ENCODE measurements at regions not wholly inside any gene's neighbourhood (a gene's known extent, or its start where the extent isn't known, plus 50 kb on each side); places are given as distances from the start of the nearest gene placed in this dataset.
"Not testable (repeated sequence)": the region's sequence is repeated elsewhere in the genome, so short reads cannot be mapped to it uniquely, and the experiment has no call there.

- no peak overlapping the region for H3K4me3 ChIP-seq (ENCODE audit: low read length)
- no peak for DNase-seq (ENCODE audit: low read depth, low spot score)
These were observed 257.5 kb downstream of the RND3 start for GRCh38 chr2:150230004-150230403.

GRCh38 chr2:150228936-150229335 lies 258.5 kb downstream of the RND3 start:
- DNase-seq (ENCODE audit: low read depth, low spot score), result no peak
- H3K4me3 ChIP-seq (ENCODE audit: low read length), result no peak overlapping the region

GRCh38 chr2:150225030-150225429 lies 262.4 kb downstream of the RND3 start:
- no peak for DNase-seq (ENCODE audit: low read depth, low spot score)
- no peak overlapping the region for H3K4me3 ChIP-seq (ENCODE audit: low read length)

- H3K4me3 ChIP-seq (ENCODE audit: low read length), result no peak overlapping the region
- no peak for DNase-seq (ENCODE audit: low read depth, low spot score)
These were observed 263.1 kb downstream of the RND3 start for GRCh38 chr2:150224321-150224720.

- no peak for DNase-seq (ENCODE audit: low read depth, low spot score)
- no peak overlapping the region for H3K4me3 ChIP-seq (ENCODE audit: low read length)
These were observed 264.5 kb downstream of the RND3 start for GRCh38 chr2:150222942-150223341.

DNA sequence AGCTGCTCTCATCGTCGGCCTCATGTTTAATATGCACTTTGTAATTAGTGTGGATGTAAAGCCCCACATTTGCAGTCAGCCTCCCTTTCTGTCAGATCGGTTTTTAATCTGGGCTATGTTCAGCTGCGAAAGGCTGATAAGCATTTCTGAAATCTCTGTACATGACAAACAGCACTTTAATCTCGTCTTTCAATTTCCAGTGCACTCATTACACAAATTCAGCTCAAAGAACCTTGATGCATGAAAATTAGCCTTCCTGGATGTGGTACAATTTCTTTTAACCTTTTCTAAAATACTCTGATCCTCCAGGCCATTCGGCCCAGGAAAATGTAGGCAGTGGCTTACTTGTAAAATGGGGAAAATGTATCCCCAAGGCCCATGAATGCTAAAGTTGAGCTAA lies 265.1 kb downstream of the RND3 start:
- no peak for DNase-seq (ENCODE audit: low read depth, low spot score)
- H3K4me3 ChIP-seq (ENCODE audit: low read length), result no peak overlapping the region

- no peak for DNase-seq (ENCODE audit: low read depth, low spot score)
- no peak overlapping the region for H3K4me3 ChIP-seq (ENCODE audit: low read length)
These were observed 267.6 kb downstream of the RND3 start for GRCh38 chr2:150219861-150220260.

- DNase-seq (ENCODE audit: low read depth, low spot score), result no peak
- no peak overlapping the region for H3K4me3 ChIP-seq (ENCODE audit: low read length)
These were observed 272.4 kb downstream of the RND3 start for GRCh38 chr2:150215041-150215440.

DNA sequence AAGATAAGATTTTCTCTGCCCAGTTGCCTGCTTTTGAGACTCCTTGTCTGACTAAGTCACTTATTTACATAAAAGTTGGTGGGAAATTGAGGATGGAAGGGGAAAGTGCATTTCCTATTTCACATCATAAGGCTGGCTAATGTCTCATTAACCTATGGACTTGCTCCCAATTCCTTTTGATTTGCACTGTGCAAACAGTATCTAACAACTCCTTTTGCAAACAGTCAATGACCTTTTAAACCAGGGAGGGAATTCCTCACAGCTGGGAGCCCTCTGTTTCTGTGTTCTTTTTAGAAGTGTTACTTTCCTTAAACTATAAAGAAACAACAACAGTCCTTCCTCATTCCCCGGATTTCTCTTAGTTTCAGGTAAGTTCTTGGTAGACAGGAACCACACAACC lies 272.8 kb downstream of the RND3 start:
- H3K4me3 ChIP-seq (ENCODE audit: low read length), result no peak overlapping the region
- DNase-seq (ENCODE audit: low read depth, low spot score), result no peak

DNA sequence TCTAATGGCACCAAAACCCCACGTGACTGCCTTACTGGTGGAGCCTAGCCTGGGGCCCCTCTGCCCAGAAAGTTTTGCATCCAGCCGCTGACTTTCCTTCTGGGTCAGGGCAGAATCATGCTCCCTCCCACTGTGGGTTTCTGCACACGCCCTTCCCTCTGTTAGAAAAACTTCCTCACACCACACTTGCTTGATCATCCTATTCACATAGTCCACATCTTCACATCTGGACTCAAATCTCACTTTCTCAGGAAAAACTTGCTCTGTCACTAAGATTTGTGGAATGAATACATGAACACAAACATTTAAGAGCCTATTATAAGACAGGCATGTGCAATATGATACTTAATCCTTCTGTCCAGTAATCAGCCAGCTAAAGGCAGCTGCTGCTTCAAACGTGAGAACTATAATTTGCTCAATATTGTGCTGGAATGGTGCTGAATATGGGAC lies 274.7 kb downstream of the RND3 start:
- no peak overlapping the region for H3K4me3 ChIP-seq (ENCODE audit: low read length)
- DNase-seq (ENCODE audit: low read depth, low spot score), result no peak

DNA sequence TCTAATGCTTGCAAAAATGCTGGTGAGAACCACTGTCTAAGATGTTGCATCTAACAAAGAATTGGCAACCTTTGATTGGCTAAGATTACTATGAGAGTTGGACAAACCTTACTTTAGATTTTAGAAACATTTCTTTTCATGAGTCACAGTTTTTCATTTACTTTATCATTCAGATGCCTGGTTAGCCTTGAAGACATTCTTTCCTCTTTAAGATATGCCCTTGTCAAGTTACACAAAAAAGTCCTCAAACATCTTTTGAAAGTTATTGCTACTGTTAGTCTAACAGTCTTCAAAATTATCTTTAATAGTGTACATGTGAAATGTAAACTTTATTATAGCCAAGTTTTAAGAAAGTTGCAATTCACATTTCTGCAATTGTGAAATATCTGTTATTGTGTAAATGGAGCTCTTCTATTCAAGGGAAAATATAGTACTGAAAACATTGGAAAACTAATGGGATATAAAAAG lies 276.3 kb downstream of the RND3 start:
- no peak overlapping the region for H3K4me3 ChIP-seq (ENCODE audit: low read length)
- DNase-seq (ENCODE audit: low read depth, low spot score), result no peak

GRCh38 chr2:150209746-150210145 lies 277.7 kb downstream of the RND3 start:
- no peak for DNase-seq (ENCODE audit: low read depth, low spot score)

DNA sequence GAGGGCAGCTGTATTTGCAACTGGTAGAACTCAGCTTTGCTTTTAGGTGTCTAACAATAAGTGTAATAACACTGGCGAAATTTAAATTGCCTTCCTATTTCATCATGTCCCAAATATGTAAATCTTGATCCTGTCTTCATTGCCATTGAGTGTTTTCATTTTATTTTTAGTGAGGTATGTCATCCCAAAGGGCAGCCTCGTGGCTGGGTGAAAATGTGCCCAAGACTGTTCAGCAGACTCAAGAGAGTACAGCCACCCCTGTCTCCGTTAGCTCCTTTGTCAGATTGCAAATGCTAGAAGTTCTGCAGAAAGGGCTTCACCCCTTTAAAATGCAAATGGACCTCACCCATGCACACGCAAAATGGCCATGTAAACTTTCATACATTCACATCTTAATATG lies 278.8 kb downstream of the RND3 start:
- no peak for DNase-seq (ENCODE audit: low read depth, low spot score)
- H3K4me3 ChIP-seq (ENCODE audit: low read length), result no peak overlapping the region

More at GRCh38 chr2:150209746-150210145, 277.7 kb downstream of the RND3 start:
- no peak overlapping the region for H3K4me3 ChIP-seq (ENCODE audit: low read length)

GRCh38 chr2:150207979-150208378 lies 279.5 kb downstream of the RND3 start:
- no peak overlapping the region for H3K4me3 ChIP-seq (ENCODE audit: low read length)
- DNase-seq (ENCODE audit: low read depth, low spot score), result no peak

- H3K4me3 ChIP-seq (ENCODE audit: low read length), result no peak overlapping the region
- no peak for DNase-seq (ENCODE audit: low read depth, low spot score)
These were observed 283.0 kb downstream of the RND3 start for GRCh38 chr2:150204451-150204850.

- H3K4me3 ChIP-seq (ENCODE audit: low read length); DNase-seq (ENCODE audit: low read depth, low spot score): not testable (repeated sequence)
These were observed 292.7 kb downstream of the RND3 start for GRCh38 chr2:150194816-150195215.

GRCh38 chr2:150192701-150193100 lies 294.8 kb downstream of the RND3 start:
- H3K4me3 ChIP-seq (ENCODE audit: low read length), result no peak overlapping the region
- DNase-seq (ENCODE audit: low read depth, low spot score), result no peak

GRCh38 chr2:150191349-150191748 lies 296.1 kb downstream of the RND3 start:
- H3K4me3 ChIP-seq (ENCODE audit: low read length), result no peak overlapping the region
- DNase-seq (ENCODE audit: low read depth, low spot score), result no peak

DNA sequence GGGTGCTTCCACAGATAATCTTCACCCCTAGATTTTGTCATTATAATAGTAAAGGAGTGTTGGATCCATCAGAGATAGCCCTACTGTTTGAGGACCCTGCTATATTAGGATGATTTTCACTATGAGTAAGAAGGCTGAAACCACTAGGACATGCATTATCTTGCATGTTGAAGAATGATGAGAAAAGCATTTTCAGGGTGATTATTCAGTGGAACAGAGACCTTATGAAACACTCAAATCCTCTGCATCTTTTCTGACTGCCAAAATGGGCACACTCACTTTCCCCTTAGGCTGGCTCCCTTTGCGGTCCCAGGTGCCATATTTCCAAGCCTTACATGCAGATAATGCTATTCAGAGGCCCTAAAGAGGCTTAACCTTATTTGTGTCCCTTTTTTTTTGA lies 296.9 kb downstream of the RND3 start:
- no peak overlapping the region for H3K4me3 ChIP-seq (ENCODE audit: low read length)
- DNase-seq (ENCODE audit: low read depth, low spot score), result no peak

DNA sequence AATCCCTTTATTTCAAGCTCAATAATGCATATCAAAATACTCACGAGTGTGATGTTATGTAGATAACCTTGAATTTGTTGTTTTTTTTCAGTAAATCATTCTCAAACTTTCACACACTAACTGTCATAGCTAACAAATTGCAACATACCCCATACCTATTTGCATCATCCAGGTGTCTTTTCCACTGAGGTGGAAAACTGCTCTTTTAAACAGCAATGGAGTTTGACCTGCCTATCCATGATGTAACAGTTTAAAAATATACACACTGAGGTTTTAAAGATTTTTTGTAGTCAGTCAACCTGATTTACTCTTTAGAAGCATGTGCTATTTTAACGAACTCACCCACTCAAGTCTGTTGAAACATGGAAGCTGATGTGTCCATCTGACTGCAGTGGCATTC lies 298.7 kb downstream of the RND3 start:
- no peak for DNase-seq (ENCODE audit: low read depth, low spot score)

DNA sequence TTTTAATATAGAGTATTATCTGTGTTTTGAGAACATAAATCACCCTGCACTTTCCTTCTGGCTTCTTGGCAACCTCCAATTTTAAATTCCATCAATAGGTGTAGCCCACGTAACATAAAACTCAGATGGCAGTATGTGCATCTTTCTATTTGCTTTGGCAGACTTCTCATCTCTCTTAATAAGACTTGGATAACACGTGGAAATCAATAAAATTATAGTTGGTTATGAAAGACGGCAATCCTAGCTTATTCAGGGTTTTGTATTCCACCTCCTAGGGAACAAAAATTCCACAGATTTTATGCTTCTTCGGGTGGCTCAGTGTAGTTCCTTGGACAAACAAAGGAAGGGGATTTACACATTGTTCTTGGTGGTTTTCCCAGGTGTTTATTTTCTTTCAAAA lies 299.3 kb downstream of the RND3 start:
- no peak for DNase-seq (ENCODE audit: low read depth, low spot score)
- H3K4me3 ChIP-seq (ENCODE audit: low read length), result no peak overlapping the region

More for the DNA sequence above, 298.7 kb downstream of the RND3 start:
- H3K4me3 ChIP-seq (ENCODE audit: low read length), result no peak overlapping the region
